ENCODE measurements at regions not wholly inside any gene's neighbourhood (a gene's known extent, or its start where the extent isn't known, plus 50 kb on each side); places are given as distances from the start of the nearest gene placed in this dataset.
"Not testable (repeated sequence)": the region's sequence is repeated elsewhere in the genome, so short reads cannot be mapped to it uniquely, and the experiment has no call there.

- Histone ChIP-seq H4K20me1 (ENCODE audit: control insufficient read depth, insufficient read depth, insufficient read length) (no peaks in the 10 kb centered on the region), H4K91ac (ENCODE audit: insufficient read length, low read depth, low read length) (no peak overlapping the region), H2BK5ac (ENCODE audit: insufficient read length, low read length) (no peak overlapping the region), H3K27me3 (ENCODE audit: insufficient read depth, low read length) (no peaks in the 10 kb centered on the region), H3K4ac (ENCODE audit: low read depth, low read length) (no peak overlapping the region), H2BK15ac (ENCODE audit: low read depth, low read length) (no peak overlapping the region), H2BK120ac (ENCODE audit: low read depth, low read length, poor library complexity, severe bottlenecking) (no peak overlapping the region), H3K4me1 (ENCODE audit: insufficient read depth, low read length) (no peaks in the 10 kb centered on the region), H3K9me3 (ENCODE audit: control insufficient read depth, low read depth, low read length) (no peaks in the 10 kb centered on the region), H3K23ac (ENCODE audit: insufficient read length, low read depth, low read length) (no peak overlapping the region), H3K9ac (ENCODE audit: extremely low read depth, insufficient read length, low read length) (no peak overlapping the region), H3K56ac (ENCODE audit: insufficient read length, low read depth, low read length) (no peak overlapping the region), H3T11ph (ENCODE audit: low read length) (no peak overlapping the region), H3K79me2 (ENCODE audit: insufficient read depth, low read length) (no peaks in the 10 kb centered on the region), H3K4me2 (ENCODE audit: insufficient read depth, insufficient read length, low read length) (no peak overlapping the region), H4K5ac (ENCODE audit: insufficient read length, low read depth, low read length) (no peak overlapping the region), H3K18ac (ENCODE audit: insufficient read length, low read depth, low read length) (no peak overlapping the region), H3K14ac (ENCODE audit: insufficient read depth, low read length) (no peak overlapping the region), H2BK12ac (ENCODE audit: insufficient read length, low read depth, low read length) (no peak overlapping the region), H3K27ac (ENCODE audit: insufficient read length, low read depth, low read length) (no peak overlapping the region), H3K23me2 (ENCODE audit: insufficient read length, low read depth, low read length, poor library complexity, severe bottlenecking) (no peaks in the 10 kb centered on the region), H3K79me1 (ENCODE audit: insufficient read depth, low read depth, low read length, poor library complexity, severe bottlenecking) (no peaks in the 10 kb centered on the region), H2AK5ac (ENCODE audit: insufficient read length, low read length) (no peak overlapping the region), H2BK20ac (ENCODE audit: low read depth, low read length, poor library complexity, severe bottlenecking) (no peak overlapping the region), H4K8ac (replicated peaks; ENCODE audit: insufficient read length, low read depth, low read length) (no peak overlapping the region), H2AFZ (ENCODE audit: low read length) (no peak overlapping the region)
- WGBS (ENCODE audit: extremely low coverage, insufficient read length, low lambda C conversion rate), result no CpG with 5 or more reads among the region's 2 CpGs
- Mint-ChIP-seq H3K27me3 (ENCODE audit: low read depth) (no peaks in the 10 kb centered on the region), H3K4me3 (no peak overlapping the region), H3K36me3 (ENCODE audit: insufficient read depth in 1 of 3, low read depth in 3 of 3) (peaks cover 0 to 9% (median 2%) of the 10 kb centered on the region in 3 experiments; a peak in 2 of 7 replicates), H3K9me3 (peaks cover 3 to 7% of the 10 kb centered on the region in 2 experiments; a peak in 3 of 5 replicates), H3K4me1 (peaks cover 0 to 14% of the 10 kb centered on the region in 2 experiments; a peak in 2 of 4 replicates), H3K27ac (no peak overlapping the region)
- no peak for TF ChIP-seq CTCF (conservative IDR thresholded peaks at IDR 0.05)
- DNase-seq, result no peak
These were observed 680.5 kb downstream of the ZEB2 start for GRCh38 chr2:143839456-143839855.

- H2BK120ac ChIP-seq (ENCODE audit: low read depth, low read length, poor library complexity, severe bottlenecking); H3K27ac Mint-ChIP-seq; H3K4me2 ChIP-seq (ENCODE audit: insufficient read depth, insufficient read length, low read length); H4K20me1 ChIP-seq (ENCODE audit: control insufficient read depth, insufficient read depth, insufficient read length); H3K56ac ChIP-seq (ENCODE audit: insufficient read length, low read depth, low read length); H3K18ac ChIP-seq (ENCODE audit: insufficient read length, low read depth, low read length); H4K8ac ChIP-seq (replicated peaks; ENCODE audit: insufficient read length, low read depth, low read length); H2BK5ac ChIP-seq (ENCODE audit: insufficient read length, low read length); H2BK20ac ChIP-seq (ENCODE audit: low read depth, low read length, poor library complexity, severe bottlenecking); H2BK12ac ChIP-seq (ENCODE audit: insufficient read length, low read depth, low read length); H3K36me3 Mint-ChIP-seq (ENCODE audit: insufficient read depth in 1 of 3, low read depth in 3 of 3); H3K4me1 ChIP-seq (ENCODE audit: insufficient read depth, low read length); H3K14ac ChIP-seq (ENCODE audit: insufficient read depth, low read length); H3K27me3 ChIP-seq (ENCODE audit: insufficient read depth, low read length); DNase-seq; H3T11ph ChIP-seq (ENCODE audit: low read length); H2AK5ac ChIP-seq (ENCODE audit: insufficient read length, low read length); H3K27ac ChIP-seq (ENCODE audit: insufficient read length, low read depth, low read length); H2BK15ac ChIP-seq (ENCODE audit: low read depth, low read length); H3K4me3 Mint-ChIP-seq; H4K5ac ChIP-seq (ENCODE audit: insufficient read length, low read depth, low read length); H3K9ac ChIP-seq (ENCODE audit: extremely low read depth, insufficient read length, low read length); H3K9me3 Mint-ChIP-seq; H3K4ac ChIP-seq (ENCODE audit: low read depth, low read length); H3K9me3 ChIP-seq (ENCODE audit: control insufficient read depth, low read depth, low read length); H2AFZ ChIP-seq (ENCODE audit: low read length); H4K91ac ChIP-seq (ENCODE audit: insufficient read length, low read depth, low read length); H3K23me2 ChIP-seq (ENCODE audit: insufficient read length, low read depth, low read length, poor library complexity, severe bottlenecking); H3K23ac ChIP-seq (ENCODE audit: insufficient read length, low read depth, low read length); H3K27me3 Mint-ChIP-seq (ENCODE audit: low read depth); H3K79me1 ChIP-seq (ENCODE audit: insufficient read depth, low read depth, low read length, poor library complexity, severe bottlenecking); H3K79me2 ChIP-seq (ENCODE audit: insufficient read depth, low read length): not testable (repeated sequence)
- H3K4me1 Mint-ChIP-seq, result peaks cover 14 to 30% of the 10 kb centered on the region in 2 experiments
These were observed 682.9 kb downstream of the ZEB2 start for GRCh38 chr2:143837055-143837454.

Data from H9 (cell line).